MM.1S (cell line): ENCODE measurements at regions not wholly inside any gene's neighbourhood (a gene's known extent, or its start where the extent isn't known, plus 50 kb on each side); places are given as distances from the start of the nearest gene placed in this dataset.
"Not testable (repeated sequence)": the region's sequence is repeated elsewhere in the genome, so short reads cannot be mapped to it uniquely, and the experiment has no call there.

ENCODE experiments used
- CTCF ChIP-seq: fragments of 300-600 bp; sonication (generic); IDR thresholded peaks from 2 replicates; pipeline ENCODE4 v1.5.1; 2016; ENCODE audit warnings: antibody characterized with exemption, low read length, mixed read lengths
- EZH2 ChIP-seq: fragments of 300-600 bp; sonication (generic); optimal IDR thresholded peaks from 2 replicates; pipeline ENCODE3; 2017; ENCODE audit warnings: low read depth, mild to moderate bottlenecking, antibody characterized with exemption, low read length, mixed read lengths

GRCh38 chr15:24324096-24324495 is 351.5 kb upstream of the NPAP1 start:
- not testable (repeated sequence) for TF ChIP-seq CTCF, EZH2
